Activated CD4-positive, alpha-beta T cell treated with anti-CD3 and anti-CD28 coated beads, Interleukin-2, amount 50 U/mL, for 1 hour (primary cell): ENCODE measurements at regions not wholly inside any gene's neighbourhood (a gene's known extent, or its start where the extent isn't known, plus 50 kb on each side); places are given as distances from the start of the nearest gene placed in this dataset.
"Not testable (repeated sequence)": the region's sequence is repeated elsewhere in the genome, so short reads cannot be mapped to it uniquely, and the experiment has no call there.

Experiments
- DNase-seq: peaks from one replicate; pipeline ENCODE4 v3.0.0-alpha.2; 2020

DNA sequence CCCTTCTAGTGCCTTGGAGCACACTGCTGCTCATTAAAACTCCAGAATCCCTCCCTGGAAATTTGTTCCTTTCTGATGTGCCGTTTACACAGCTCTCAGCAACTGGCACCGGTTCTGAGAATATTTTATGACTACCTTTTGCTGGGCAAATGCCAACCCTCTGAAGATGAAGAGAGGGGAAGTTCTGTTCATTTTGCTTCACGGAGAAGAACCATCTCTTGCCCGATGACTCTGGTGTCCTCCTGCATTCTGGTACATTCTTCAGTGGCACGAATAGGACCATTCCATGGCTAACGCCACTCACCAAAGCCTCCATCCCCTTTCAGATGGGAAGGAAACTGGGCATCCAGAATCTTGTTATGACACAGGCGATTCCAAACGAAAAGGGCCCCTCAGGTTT lies 96.2 kb upstream of the SIM2 start:
- no peak for DNase-seq

DNA sequence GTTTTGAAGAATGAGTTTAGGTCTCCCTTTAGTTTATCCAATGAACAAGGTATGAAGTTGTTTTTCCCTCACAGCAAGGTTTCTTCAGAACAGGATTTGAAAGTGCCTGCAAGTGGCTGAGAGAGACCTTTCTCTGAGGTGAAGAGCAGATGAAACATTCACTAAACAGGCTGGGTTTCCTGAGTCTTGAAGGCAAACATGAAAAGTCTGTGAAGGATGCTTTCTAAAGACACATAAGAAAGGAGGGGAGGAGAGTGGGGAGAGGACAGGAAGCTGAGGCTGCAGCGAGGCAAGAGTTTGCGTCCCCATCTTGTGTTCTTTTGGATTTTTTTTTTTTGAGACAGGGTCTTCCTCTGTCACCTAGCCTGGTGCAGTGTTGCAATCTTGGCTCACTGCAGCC lies 95.7 kb upstream of the SIM2 start:
- DNase-seq, result no peak

DNA sequence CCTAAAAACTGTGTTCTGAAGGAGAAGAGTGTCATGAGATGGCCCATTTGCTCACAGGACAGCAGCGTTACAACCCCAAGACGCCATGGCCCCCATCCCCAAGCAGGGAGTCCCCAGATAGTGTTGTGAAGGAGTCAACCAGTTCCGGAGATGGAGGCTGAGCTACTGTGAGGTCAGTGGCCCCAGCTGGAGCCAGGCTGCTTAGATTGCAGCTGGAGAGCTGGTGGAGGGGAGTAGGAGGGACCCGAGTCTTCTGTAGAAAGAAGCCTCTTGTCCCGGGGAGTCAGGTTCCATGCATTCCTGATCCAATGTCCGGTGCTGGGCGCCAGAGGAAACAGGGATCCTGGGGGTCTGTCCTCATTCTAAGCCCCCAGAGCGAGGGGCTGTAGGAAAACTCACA lies 93.5 kb upstream of the SIM2 start:
- DNase-seq, result no peak

DNA sequence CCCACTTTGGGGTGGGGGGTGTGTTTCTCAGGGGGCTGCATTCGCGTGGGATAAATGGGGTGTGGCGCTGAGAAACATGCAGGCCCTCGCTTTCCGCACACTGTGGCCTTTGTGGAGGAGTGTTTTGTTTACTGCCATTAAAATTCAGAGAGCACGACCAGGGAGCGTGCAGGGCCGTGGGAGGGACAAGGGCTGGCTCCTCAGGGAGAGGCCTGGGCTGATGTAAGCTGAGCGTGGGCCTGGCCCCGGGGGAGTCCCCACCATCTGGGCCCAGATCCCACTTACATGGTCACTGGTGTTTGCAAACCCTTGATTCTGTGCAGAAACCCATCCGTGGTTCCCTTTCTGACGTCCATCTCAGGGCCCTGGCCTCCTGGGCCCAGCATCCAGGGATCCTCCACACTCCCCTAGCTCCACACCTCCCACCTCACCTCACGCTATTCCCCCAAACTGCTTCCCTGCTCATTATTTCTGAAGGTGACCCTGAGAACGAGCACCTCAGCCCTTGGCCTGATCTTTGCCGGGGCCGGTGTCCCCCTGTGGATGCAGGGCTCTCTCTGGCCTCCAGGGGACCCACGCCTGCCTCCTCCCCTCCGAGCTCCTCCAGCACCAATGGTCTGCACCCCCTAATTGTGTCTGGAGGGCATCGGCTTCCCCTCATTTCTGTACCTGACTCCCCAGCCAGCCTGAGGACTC lies 92.5 kb upstream of the SIM2 start:
- DNase-seq, result no peak

DNA sequence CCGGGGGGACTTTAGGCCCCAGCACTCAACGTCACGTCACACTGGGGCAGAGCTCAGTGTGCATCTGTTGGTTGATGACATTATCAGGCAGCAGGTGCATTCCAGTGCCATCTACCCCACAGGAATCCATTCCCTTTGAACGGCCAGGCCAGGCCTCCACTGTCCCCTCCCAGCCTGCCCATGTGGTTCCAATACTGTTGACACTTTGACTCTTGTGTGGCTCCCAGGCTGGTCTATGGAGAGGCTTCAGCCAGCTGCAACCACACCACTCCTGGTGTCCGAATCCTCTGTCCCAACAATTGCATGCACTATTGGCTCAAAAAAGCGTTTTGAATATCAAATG lies 92.0 kb upstream of the SIM2 start:
- no peak for DNase-seq

DNA sequence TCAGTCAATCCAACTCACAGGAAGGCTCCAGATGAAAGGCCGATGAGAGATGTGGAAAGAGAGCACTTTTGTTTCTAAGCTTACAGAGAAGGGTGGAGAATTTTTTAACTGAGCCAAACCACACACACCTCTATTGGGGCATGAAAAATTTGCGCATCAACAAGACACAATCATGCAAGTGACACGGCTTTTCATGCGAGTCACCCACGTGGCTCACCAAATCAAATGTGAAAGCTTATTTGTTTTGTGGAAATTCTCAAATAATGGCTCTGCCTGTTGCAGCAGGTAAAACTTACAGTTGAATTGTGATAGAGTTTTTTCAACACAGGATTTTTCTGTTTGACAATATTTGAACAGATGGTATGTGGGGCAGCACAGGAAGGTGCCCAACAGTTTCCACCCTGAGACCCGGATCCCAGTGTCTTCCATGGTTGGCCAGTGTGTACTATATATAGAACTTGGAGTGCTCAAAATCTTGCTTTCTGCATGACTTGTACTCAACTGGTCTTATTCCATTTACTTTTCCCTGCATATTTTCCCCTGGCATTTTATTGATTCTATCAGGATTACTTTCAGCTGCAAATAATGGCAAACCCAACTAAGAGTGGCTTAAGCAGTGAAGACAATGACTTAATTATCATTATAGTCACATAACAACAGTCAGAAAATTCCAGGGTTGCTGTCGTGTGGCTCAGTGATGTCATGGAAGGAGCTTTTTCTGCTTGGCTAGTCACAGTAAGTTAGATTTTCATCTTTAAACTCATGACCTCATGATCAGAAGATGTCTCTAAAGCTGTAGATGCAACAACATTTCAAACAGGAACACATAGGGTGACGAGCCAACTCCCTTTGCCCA lies 90.6 kb upstream of the SIM2 start:
- DNase-seq, result no peak

DNA sequence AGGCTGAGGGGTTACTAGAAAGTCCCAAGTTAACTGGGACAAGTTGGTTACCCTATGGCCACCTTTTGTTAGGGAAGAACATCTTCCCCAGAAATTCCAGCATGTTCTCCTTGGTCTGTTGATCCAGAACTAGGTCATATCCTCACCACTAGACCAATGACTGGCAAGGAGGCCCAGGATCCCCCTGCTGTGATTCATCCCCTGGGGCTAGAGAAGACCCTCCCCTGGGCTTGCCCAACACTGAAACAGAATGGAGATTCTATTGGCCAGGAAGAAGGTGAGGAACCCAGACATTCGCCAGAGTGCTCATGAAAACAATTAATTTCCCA lies 90.1 kb upstream of the SIM2 start:
- DNase-seq, result no peak

DNA sequence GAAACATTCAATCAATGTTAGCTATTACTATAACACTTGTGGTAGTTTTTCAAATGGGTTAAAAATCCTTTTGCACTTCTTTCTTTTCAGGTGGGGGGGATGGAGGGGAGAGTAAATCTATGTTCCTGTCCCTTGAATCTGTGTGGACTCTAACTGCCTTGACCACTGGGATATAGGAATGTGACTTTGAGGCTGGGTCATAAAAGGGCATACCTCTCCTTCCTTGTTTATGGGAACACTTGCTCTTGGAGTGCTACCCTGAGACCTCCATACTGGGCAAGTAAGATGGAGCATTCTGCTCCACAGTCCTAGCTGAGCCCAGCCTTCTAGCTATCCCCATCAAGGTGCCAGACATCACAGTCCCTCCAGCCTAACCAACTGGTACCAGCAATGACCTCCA lies 89.3 kb upstream of the SIM2 start:
- DNase-seq, result no peak

DNA sequence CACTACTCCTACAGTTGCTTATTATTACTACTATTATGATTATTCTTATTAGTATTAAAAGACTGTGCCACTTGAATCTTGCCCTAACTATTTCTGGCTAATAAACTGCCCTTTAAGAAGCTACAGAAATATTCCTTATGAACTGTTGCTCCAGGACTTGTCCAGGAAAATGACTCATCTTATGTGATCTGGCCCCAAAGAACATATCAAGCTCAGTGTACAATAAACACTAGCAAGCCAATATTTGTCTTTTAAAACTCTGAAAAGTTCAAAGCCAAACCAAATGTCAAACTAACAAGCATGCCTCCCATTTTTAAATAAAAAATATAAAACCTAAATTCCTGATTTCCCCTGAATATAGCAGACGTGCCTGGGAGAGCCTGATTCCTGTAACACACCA lies 88.7 kb upstream of the SIM2 start:
- no peak for DNase-seq

DNA sequence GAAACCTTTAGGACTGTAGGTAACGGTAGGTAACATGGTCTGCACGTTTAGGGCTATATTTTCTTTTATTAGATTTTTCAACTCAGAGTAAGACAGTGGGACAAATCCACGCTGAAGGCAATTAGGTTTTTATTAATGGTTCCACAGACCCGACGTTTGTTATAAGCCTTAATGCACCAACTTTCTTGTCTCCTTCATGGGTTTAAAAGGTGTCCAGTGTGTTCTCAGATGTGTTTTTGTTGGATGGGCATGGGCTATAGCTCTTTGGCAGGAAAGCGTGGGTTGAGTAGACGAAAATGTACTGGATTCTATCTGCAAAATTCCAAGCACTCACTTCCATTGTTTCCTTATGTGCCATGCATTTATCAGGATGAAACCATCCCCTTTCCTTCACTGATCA lies 88.0 kb upstream of the SIM2 start:
- no peak for DNase-seq

DNA sequence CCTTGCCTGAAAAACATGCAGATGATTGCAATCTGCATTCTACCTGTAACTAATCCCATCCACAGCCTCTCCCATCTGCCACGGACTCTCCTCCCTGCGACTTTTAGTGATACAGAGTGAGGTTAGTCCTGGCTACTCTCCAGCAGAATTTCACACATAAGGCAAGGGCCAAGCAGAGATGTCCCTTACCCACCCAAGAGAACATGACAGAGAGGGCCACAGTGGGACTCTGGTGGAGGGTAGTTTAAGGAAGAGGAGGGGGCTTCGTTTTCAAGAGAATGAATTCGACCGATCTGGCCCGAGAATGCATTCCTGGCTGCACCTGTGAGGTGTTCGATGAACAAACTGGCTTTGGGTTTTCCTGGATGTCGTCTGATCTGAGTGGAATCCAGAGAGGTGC lies 87.5 kb upstream of the SIM2 start:
- DNase-seq, result no peak

DNA sequence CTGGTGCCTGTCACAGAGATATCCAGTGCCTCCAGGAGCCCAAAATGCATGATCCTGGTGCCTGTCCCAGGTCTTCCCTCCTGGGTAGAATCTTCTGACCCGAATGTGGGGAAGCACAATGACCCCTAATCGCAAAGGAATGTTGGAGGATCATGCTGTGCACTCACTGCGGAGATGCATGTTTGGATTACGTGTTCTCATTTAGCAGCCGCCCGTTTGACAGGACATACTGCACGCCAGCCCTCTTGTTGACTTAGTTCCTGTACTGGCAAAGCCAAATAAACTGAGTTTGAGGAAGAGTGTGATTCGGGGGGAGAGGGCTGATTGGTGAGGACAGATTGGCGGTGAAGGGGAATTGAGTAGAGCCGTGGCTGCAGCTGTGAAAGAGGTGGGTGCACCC lies 85.9 kb upstream of the SIM2 start:
- no peak for DNase-seq

DNA sequence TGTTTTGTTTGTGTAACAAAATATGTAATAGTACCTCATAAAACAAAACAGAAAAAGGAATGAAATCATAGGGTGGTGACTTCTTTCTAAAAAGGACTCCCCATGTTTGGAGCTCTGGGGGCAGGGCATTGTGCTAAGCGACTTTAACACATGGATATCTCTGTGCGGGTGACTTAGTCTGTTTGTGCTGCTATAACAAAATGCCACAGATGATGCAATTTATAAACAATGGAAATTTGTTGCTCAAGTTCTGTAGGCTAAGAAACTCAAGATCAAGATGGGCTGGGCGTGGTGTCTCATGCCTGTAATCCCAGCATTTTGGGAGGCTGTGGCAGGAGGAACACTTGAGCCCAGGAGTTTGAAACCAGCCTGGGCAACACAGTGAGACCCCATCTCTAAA lies 85.4 kb upstream of the SIM2 start:
- DNase-seq, result no peak

DNA sequence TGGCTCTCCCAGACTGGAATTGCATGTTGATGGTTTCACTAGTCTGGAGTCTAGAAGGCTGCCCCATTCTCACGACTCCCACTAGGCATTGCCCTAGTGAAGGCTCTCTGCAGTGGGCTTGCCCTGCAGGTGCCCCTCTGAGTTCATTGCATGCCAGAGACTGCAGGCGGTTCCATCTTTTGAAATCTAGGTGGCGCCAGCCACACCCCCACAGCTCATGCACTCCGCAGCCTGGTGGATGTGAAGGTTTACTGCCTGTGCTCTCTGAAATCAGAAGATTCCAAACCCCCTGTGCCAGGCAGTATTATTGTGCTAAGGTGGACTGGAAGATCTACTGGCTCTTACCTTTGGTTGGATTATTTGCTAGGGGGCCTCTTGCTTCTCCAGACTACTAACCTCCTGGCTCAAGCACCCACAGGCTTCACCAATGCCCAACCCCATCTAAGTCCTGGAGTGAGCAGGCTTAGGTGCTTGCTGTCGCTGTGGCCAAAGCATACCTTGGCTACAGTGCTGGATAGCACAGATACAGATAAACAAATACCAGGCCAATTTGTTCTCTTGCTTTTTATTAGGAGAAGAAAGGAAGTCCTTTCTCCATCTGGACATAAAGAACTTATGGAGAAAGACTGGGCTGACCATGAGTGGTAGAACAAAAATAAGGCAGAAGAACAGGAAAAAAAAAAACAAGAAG lies 83.5 kb upstream of the SIM2 start:
- no peak for DNase-seq

DNA sequence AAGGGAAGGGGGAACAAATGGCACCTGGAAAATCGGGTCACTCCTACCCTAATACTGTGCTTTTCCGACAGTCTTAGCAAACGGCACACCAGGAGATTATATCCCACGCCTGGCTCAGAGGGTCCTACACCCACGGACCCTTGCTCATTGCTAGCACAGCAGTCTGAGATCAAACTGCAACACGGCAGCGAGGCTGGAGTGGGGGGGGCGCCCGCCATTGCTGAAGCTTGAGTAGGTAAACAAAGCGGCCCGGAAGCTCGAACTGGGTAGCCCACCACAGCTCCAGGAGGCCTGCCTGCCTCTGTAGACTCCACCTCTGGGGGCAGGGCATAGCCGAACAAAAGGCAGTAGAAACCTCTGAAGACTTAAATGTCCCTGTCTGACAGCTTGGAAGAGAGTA lies 82.1 kb upstream of the SIM2 start:
- not testable (repeated sequence) for DNase-seq

DNA sequence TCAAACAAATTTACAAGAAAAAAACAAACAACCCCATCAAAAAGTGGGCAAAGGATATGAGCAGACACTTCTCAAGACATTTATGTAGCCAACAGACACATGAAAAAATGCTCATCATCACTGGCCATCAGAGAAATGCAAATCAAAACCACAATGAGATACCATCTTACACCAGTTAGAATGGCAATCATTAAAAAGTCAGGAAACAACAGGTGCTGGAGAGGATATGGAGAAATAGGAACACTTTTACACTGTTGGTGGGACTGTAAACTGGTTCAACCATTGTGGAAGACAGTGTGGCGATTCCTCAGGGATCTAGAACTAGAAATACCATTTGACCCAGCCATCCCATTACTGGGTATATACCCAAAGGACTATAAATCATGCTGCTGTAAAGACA lies 77.1 kb upstream of the SIM2 start:
- not testable (repeated sequence) for DNase-seq

DNA sequence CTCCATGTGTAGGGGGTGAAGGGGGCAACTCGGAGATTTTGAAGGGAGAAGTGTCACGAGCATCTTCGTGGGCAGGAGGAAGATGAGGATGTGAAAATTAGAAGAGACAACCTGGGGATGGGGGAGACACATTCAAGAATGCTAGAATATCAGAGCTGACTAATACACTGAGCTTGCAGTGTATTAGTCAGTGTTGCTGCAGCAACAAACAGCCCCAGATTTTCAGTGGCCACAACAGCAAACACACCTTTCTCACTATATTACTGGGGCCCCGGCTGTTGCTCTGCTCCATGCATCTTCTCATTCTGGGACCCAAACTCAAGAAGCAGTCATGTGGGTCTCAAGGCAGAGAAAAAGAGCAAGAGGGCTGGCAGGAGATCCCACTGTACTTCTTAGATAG lies 74.8 kb upstream of the SIM2 start:
- no peak for DNase-seq

DNA sequence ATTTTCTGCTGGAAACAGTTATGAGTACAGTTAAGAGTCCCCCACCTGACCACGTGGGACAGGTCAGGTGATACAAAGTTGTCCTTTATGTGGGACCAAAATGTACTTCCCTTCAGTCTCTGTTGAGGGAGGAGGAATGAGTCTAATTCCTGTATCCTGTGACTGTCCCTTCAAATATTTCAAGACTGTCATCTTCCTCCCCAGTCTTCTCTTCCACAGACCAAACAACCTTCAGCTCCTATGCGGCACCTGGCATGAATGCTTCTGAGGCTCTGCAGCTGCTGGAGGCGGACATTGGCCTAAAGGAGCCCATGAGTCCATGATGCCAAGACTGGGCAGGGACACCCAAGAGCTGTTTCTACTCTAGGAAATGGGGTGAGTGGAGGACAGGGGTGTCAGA lies 72.1 kb upstream of the SIM2 start:
- DNase-seq, result no peak

DNA sequence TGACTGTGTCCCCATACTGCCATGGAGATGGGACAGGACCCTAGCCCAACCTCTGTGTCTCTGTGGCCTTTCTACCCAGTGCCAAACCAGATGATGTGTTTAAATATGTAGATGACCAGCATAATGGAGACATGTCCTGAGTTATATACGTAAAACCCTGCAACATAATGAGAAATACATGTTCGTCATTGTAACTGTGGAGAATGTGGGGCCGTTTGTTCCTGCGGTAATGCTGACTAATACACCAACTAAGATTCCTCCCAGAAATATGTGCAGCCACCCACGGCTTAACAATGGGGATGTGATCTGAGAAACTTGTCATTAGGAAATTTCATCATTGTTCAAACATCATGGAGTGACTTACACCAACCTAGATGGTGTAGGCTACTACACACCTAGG lies 71.7 kb upstream of the SIM2 start:
- DNase-seq, result no peak

DNA sequence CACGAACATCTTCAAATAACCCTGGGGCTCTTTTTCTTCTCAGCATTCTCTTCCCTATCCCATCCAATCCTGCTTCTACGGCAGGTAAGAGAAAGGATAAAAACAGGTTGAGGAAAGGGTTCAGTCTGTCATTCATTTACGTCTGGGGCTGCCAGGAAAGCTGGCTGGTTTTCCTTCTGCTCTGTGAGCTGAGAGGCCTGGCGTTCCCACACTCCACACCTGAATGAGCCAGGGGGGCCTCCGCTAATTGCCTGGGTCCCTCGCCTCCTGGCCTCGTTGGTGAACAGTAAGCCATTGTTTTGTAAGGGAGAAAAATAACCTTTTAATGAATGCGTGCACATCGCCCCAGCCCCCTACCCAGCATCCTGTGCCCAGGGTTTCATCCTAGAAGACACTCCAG lies 70.8 kb upstream of the SIM2 start:
- DNase-seq, result no peak

DNA sequence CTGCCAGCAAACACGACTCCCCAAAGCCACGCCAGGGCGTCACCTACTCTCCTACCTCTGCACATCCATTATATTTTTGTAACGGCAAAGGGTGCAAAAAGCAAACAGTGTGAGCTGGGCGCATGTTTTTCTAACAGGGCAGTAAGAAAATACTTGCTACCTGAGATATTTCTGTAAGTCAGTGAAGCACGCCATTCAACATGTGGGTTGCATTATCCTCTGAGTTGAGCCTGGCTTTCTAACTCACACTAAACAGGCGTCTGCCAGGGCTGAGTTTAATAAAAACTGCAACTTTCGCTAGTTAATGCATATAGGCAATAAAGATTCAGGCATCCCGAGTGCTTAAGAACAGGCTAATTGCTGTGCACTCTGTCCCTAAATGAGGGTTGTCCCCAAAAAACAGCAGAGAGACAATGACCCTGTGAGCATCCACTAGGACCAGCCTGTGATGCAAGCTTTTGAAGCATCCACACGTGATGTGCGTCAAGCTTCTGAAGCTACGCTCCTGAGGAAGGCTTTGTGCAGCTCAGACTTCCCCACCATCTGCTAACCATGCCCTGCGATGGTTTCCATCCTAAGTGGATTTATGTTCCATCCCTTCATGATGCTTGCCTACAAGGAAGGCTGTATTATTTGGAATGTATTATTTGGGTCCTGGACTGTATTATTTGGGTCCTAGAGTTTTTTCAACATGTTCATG lies 70.0 kb upstream of the SIM2 start:
- DNase-seq, result no peak

DNA sequence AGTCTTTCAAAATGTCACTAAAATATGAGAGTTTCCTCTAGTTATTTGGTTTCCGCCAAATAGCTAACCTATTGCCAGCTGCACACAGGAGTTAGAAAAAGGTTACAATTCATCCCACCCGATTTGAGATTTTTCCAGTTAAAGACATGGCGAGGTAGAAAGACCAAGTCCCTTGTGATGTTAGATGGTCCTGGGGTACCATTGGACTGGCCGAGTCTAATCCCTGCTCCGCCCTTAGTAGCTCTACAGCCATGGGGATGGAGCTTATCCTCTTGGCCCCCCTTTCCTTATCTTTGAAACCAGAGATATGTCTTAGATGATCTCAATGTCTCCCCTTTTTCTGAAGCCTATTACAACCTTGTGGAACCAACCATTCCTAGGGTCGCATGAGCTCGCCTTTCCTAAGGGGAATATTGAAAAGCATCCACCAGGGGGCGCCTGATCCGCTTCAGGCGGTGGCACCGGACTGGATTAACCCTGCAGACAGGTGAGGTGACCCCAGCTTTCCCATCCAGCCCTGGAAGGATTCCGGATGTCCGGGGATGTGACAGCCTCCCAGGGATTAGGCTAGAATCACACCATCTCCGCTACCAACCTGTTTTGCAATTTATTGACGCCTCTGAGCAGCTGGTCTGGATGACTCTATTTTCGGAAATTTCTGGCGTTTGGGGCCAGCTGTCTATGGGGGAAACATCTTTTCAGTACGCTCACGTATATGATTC lies 68.3 kb upstream of the SIM2 start:
- DNase-seq, result peak; percentile 56

DNA sequence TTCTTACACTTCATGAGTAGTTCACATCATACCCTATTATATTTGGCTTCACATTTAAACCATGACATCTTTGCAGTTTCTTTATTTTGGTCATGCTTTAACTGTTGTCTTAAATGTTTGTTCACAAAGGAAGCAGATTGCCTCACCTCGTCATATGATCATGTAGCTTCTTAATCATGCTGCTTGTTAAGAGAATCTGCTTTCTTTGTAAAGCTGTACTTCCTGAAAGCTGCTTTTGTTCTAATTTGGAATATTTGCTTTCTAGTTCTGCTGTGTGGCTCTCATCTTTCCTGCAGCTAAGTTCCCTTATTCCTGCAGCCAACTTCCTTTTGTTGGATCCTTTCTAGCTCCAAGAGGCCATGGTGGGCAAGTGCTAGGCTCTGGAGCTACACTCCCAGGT lies 62.9 kb upstream of the SIM2 start:
- DNase-seq, result no peak
